NK-92 (cell line): ENCODE measurements at regions not wholly inside any gene's neighbourhood (a gene's known extent, or its start where the extent isn't known, plus 50 kb on each side); places are given as distances from the start of the nearest gene placed in this dataset.

ENCODE experiments used
- DNase-seq: peaks from one replicate; lab custom pipeline; 2025; ENCODE audit not compliant: unreplicated experiment; lab: John Stamatoyannopoulos, UW

- no peak for DNase-seq
These were observed 157.4 kb downstream of the TRIM27 start for GRCh38 chr6:28766426-28766825.

- DNase-seq, result no peak
These were observed 156.7 kb downstream of the TRIM27 start for GRCh38 chr6:28767133-28767532.

DNA sequence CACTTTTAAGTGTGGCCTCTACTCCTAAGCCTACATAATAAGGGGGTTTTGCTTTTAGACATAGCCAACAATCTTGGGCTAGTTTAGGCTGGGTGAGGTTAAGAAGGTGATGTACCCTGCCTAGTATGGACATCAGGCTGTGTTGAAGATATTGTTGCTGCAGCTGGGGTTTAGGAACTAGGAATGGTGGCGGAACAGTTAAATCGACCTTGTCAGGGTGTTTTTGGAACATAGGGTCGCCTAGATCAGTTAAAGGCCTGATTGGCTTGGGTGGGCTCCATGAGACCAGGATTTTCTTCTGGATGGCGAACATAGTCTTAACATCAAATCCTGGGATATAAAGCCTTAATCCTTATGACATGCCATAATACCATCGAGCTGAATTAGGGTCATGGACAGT lies 156.1 kb downstream of the TRIM27 start:
- no peak for DNase-seq

- DNase-seq, result no peak
These were observed 155.4 kb downstream of the TRIM27 start for GRCh38 chr6:28768187-28768913.

DNA sequence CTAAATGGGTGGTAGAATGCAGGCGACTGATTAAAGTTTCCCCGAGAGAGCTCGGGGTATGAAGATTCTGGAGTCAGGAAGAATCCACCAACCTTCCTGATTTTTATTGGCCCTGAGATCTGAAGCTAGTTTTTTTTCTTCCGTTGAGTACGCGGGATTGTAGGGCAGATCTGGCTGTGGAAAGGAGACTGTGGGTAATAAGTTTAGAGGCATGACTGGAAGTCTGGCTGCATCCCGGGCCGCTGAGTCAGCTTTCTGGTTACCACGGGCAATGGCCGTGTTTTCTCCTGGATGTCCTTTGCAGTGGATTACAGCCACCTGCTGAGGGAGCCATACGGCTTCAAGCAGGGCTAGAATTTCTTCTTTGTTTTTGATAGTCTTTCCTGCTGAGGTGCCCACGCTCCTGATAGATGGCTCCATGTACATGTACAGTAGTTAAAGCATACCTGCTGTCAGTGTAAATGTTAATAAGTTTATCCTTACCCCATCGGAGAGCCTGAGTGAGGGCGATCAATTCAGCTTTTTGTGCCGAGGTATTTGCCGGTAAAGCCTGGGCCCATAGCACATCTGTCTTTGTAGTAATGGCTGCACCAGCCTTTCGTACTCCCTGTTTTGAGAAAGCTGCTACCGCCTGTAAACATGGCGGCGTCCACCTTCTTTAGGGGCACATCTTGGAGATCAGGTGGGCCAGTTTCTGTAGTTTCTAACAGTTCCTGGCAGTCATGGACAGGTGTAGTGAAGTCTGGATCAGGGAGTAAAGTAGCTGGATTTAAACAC lies 154.0 kb downstream of the TRIM27 start:
- no peak for DNase-seq

GRCh38 chr6:28770732-28771131 lies 153.1 kb downstream of the TRIM27 start:
- no peak for DNase-seq

- no peak for DNase-seq
These were observed 152.2 kb downstream of the TRIM27 start for GRCh38 chr6:28771401-28772267.

DNA sequence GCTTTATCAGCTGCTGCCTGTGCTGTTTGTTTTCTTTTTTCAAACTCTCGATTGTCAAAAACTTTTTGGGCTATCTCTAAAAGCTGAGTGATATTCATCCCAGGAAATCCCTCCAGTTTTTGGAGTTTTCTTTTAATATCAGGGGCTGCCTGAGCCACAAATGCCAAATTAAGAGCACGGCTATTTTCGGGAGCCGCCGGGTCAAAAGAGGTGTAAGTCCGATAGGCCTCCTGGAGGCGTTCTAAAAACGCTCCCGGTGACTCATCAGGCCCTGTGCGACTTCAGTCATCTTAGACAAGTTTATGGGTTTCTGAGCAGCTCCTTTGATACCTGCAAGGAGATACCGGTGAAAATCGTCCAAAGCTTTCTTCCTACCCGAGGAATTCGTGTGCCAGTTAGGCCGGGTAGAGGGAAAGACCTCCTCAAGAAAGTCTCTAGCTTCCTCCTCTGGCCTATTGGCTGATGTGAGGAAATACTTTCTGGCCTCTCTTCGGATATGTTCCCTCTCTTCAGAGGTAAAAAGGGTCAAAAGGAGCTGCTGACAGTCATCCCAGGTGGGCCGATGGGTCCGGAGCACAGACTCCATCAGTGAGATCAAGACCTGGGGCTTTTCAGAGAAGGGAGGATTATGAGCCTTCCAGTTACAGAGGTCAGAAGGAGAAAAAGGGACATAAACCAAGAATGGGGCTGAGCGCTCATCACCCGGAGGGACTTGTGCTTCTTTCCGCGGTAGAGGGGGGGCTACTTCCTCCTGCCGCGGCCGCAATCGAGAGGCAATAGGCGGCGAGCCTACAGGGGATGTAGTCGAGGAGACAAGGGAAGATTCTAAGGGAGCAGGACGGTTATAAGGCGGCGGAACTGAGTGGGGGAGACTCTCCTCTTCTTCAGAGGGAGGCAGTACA lies 151.1 kb downstream of the TRIM27 start:
- no peak for DNase-seq

GRCh38 chr6:28774292-28775051 lies 149.3 kb downstream of the TRIM27 start:
- DNase-seq, result no peak

- no peak for DNase-seq
These were observed 148.8 kb downstream of the TRIM27 start for GRCh38 chr6:28775052-28775376.

- DNase-seq, result no peak
These were observed 148.2 kb downstream of the TRIM27 start for GRCh38 chr6:28775405-28776129.

DNA sequence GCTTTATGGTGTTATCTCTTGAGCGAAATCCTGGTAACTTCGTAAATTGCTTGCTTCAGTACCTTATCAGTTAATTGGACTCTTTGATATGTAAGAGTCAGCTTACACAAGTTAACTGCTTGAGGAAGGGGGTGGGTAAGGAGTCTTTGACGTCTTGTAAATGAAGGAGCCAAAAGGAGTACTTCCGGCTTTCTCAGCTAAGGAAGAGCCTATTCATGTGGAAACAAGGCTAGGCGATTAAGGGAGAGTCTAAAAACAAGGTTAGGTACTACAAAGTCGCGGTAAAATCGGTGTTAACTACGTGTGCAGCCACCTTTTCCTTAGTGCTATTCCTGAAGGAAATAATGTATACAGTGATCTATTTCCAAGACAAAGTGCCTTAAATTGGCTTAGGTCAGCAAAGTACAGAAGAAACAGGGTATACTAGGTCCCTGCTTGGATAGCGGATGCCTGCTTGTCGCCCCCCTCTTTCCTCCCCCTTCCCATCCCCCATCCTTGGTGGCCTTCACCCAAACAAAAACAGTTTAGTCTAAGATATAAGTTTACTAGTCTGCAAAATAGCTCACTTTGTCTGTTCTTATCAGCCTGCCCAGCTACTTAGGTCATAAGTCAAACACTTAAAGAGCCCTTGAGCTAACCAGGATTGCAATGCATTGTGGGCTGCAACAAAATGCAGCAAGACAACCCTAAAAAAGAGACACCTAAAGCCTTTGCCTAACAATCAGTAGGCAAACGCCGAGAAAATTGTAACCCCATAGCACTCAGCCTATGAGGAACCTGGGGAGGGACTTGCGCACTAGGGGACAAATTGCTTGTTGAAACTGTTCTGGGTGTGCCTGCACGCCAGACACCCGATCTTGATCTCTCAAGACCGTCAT lies 147.3 kb downstream of the TRIM27 start:
- no peak for DNase-seq

- DNase-seq, result no peak
These were observed 146.7 kb downstream of the TRIM27 start for GRCh38 chr6:28777147-28777461.

- DNase-seq, result no peak
These were observed 141.6 kb downstream of the TRIM27 start for GRCh38 chr6:28782113-28782673.

GRCh38 chr6:28785962-28786679 lies 137.7 kb downstream of the TRIM27 start:
- no peak for DNase-seq

DNA sequence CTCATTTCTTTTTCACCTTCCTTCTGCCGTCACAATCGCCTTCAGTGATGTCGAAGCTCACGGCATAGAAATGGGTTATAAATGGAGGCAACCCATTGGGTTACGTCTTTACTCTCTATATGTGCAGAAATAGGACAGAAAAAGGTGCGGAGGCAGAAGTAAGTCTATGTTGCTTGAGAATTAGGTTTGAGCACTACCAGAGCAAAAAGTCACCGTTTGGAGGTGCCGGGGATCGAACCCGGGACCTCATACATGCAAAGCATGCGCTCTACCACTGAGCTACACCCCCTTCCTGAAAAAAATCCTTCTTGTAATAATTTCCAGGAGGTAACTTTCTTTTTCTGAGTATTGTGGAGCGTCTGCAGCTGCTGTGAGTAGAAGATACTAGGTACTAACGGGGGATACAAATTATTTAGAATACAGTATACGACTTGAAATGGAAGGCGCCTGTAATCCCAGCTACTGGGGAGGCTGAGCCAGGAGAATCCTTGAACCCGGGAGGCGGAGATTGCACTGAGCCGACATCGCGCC lies 134.2 kb downstream of the TRIM27 start:
- DNase-seq, result no peak

DNA sequence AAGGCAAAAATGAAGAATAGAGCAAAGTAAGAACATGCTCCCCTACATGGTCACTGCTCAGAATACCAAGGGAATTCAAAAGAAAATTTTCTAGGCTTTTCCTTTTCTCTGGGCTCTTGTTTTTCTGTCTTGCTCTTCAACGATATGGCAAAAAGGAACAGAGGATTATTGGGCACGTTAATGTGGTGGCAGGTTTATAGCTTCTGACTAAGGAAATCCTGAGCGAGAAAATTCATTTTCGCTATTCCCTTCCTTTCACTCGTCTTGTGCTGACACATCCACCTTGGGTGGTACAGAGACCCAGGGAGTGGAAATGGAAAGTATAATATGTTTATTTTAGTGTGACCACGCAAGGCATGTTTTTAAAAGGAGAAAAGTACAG lies 132.8 kb downstream of the TRIM27 start:
- no peak for DNase-seq
